HCT116 (cell line): ENCODE measurements at regions not wholly inside any gene's neighbourhood (a gene's known extent, or its start where the extent isn't known, plus 50 kb on each side); places are given as distances from the start of the nearest gene placed in this dataset.

Source experiments
- ATAC-seq: fragments of 200-7000 bp; cut with Tn5 transposase; 2 replicates; pipeline ENCODE4 v1.9.1; 2020; ENCODE audit warnings: mild to moderate bottlenecking, moderate library complexity
- BruUV-seq: library from RNA; stranded (reverse); fragments of 400-500 nt; replicated peaks from 2 replicates; lab custom pipeline; 2021; lab: Mats Ljungman, UMichigan
- CTCF ChIA-PET: fragments of 300-600 bp; sonication (Branson Sonifier 250); formaldehyde crosslinking; loops from one replicate; lab custom pipeline; 2021; ENCODE audit warnings: antibody characterized with exemption; lab: Charles Lee
- POLR2A ChIA-PET: fragments of 300-600, 350-600 bp; sonication (Branson Sonifier 250); formaldehyde crosslinking; loops from one replicate; lab custom pipeline; 2021; ENCODE audit warnings: antibody characterized with exemption; lab: Charles Lee
- RAD21 ChIA-PET, 2 experiments: fragments of 300-600 bp; sonication (Branson Sonifier 250); formaldehyde crosslinking; loops; one replicate each; lab custom pipeline; 2023; ENCODE audit warnings: low total read pairs in 2 of 2; ENCODE audit not compliant: uncharacterized antibody in 2 of 2, unreplicated experiment in 2 of 2, low non-redundant PET in 1 of 2; lab: Charles Lee
- DNase-seq: peaks from one replicate; pipeline ENCODE4 v3.0.0-alpha.2; 2010; ENCODE audit warnings: low read depth, low spot score
- H2AFZ ChIP-seq: fragments of 200-600 bp; shearing (Covaris generic), sonication (generic); 2 replicates; pipeline ENCODE4 v1.6.1; 2017; ENCODE audit warnings: low read depth, mixed run types, mixed read lengths, antibody characterized with exemption, low read length; ENCODE audit not compliant: poor library complexity, severe bottlenecking
- H3K27ac ChIP-seq: 2 replicates; pipeline ENCODE4 v1.5.1; 2012; ENCODE audit warnings: low read depth, low read length
- H3K27me3 ChIP-seq: fragments of 200-600 bp; sonication (generic); 2 replicates; pipeline ENCODE4 v1.6.1; 2016; ENCODE audit warnings: mixed run types, low read length, mixed read lengths; ENCODE audit not compliant: insufficient read depth
- H3K36me3 ChIP-seq, 2 experiments: fragments of 200-500 bp in 1 of 2; fragments of 200-600 bp in 1 of 2; sonication (Bioruptor generic) in 1 of 2; sonication (generic) in 1 of 2; 2 replicates each; pipeline versions ENCODE4 v1.5.1 to v1.6.1; 2014 to 2016; ENCODE audit warnings: low read length in 2 of 2, inconsistent platforms in 1 of 2, mixed read lengths in 1 of 2, mixed run types in 1 of 2; ENCODE audit not compliant: insufficient read depth in 2 of 2, control insufficient read depth in 1 of 2
- H3K4me1 ChIP-seq, 2 experiments: fragments of 200-600 bp in 1 of 2; sonication (generic) in 1 of 2; 2 replicates each; pipeline versions ENCODE4 v1.5.1 to v1.6.1; 2012 to 2017; ENCODE audit warnings: low read length in 2 of 2, inconsistent platforms in 1 of 2, mild to moderate bottlenecking in 1 of 2, mixed read lengths in 1 of 2, mixed run types in 1 of 2, moderate library complexity in 1 of 2; ENCODE audit not compliant: insufficient read depth in 2 of 2, control insufficient read depth in 1 of 2
- H3K4me2 ChIP-seq: fragments of 200-600 bp; sonication (generic); 2 replicates; pipeline ENCODE4 v1.6.1; 2017; ENCODE audit warnings: mixed run types, low read length, mixed read lengths
- H3K4me3 ChIP-seq, 2 experiments: fragments of 200-600 bp in 1 of 2; sonication (generic) in 1 of 2; replicated peaks in 1 of 2; 2 replicates each; pipeline ENCODE4 v1.5.1; 2011 to 2016; ENCODE audit warnings: low read length in 2 of 2, control low read depth in 1 of 2, low read depth in 1 of 2, mild to moderate bottlenecking in 1 of 2, mixed read lengths in 1 of 2, mixed run types in 1 of 2
- H3K79me2 ChIP-seq: fragments of 200-600 bp; sonication (generic); 2 replicates; pipeline ENCODE4 v1.6.1; 2017; ENCODE audit warnings: mild to moderate bottlenecking, mixed run types, low read length, moderate library complexity, mixed read lengths; ENCODE audit not compliant: insufficient read depth
- H3K9ac ChIP-seq: fragments of 200-600 bp; sonication (generic); 2 replicates; pipeline ENCODE4 v1.6.1; 2016; ENCODE audit warnings: low read length, mixed read lengths
- H3K9me2 ChIP-seq: fragments of 200-600 bp; sonication (generic), shearing (Covaris generic); 2 replicates; pipeline ENCODE4 v1.6.1; 2017; ENCODE audit warnings: mixed run types, mild to moderate bottlenecking, moderate library complexity; ENCODE audit not compliant: insufficient read depth
- H3K9me3 ChIP-seq, 2 experiments: fragments of 200-500 bp in 1 of 2; fragments of 200-600 bp in 1 of 2; sonication (Bioruptor generic) in 1 of 2; sonication (generic) in 1 of 2; 2 replicates each; pipeline ENCODE4 v1.6.1; 2014 to 2017; ENCODE audit warnings: low read length in 2 of 2, mixed read lengths in 2 of 2, inconsistent platforms in 1 of 2, low read depth in 1 of 2, mild to moderate bottlenecking in 1 of 2, mixed run types in 1 of 2, moderate library complexity in 1 of 2; ENCODE audit not compliant: control insufficient read depth in 1 of 2, insufficient read depth in 1 of 2
- H4K20me1 ChIP-seq: fragments of 200-600 bp; sonication (generic), shearing (Covaris generic); 2 replicates; pipeline ENCODE4 v1.6.1; 2017; ENCODE audit warnings: mixed run types, mild to moderate bottlenecking, moderate library complexity; ENCODE audit not compliant: insufficient read depth
- ATF3 ChIP-seq: IDR thresholded peaks from 2 replicates; pipeline ENCODE4 v1.6.1; 2012
- CTCF ChIP-seq, 3 experiments: fragments of 200-600 bp in 1 of 3; sonication (generic) in 1 of 3; IDR thresholded peaks in 2 of 3; conservative IDR thresholded peaks in 1 of 3; 2 replicates each; pipeline ENCODE4 v1.5.1; 2012 to 2017; ENCODE audit warnings: low read depth in 2 of 3, low read length in 2 of 3, antibody characterized with exemption in 1 of 3, borderline replicate concordance in 1 of 3, control low read depth in 1 of 3, mild to moderate bottlenecking in 1 of 3, mixed read lengths in 1 of 3, mixed run types in 1 of 3, moderate library complexity in 1 of 3; ENCODE audit not compliant: insufficient read depth in 1 of 3
- EGR1 ChIP-seq: IDR thresholded peaks from 2 replicates; pipeline ENCODE4 v1.6.1; 2012; ENCODE audit warnings: low read depth
- EZH2 ChIP-seq: fragments of 200-600 bp; sonication (generic); IDR thresholded peaks from 2 replicates; pipeline ENCODE4 v1.6.1; 2017; ENCODE audit warnings: antibody characterized with exemption, mixed run types
- EZH2phosphoT487 ChIP-seq: fragments of 200-600 bp; IDR thresholded peaks from 2 replicates; pipeline ENCODE4 v1.6.1; 2018; ENCODE audit warnings: antibody characterized with exemption, borderline replicate concordance
- FOSL1 ChIP-seq: IDR thresholded peaks from 2 replicates; pipeline ENCODE4 v1.6.1; 2012; ENCODE audit warnings: low read depth
- JUND ChIP-seq: IDR thresholded peaks from 2 replicates; pipeline ENCODE4 v1.6.1; 2012
- MAX ChIP-seq: IDR thresholded peaks from 2 replicates; pipeline ENCODE4 v1.6.1; 2012
- POLR2A ChIP-seq: IDR thresholded peaks from 2 replicates; pipeline ENCODE4 v1.7.0; 2011; ENCODE audit warnings: borderline replicate concordance; ENCODE audit not compliant: insufficient read depth, insufficient read length; ENCODE audit errors: extremely low read depth
- POLR2AphosphoS5 ChIP-seq: IDR thresholded peaks from 2 replicates; pipeline ENCODE4 v1.6.1; 2011; ENCODE audit warnings: mild to moderate bottlenecking, low read depth, low read length, moderate library complexity
- REST ChIP-seq: IDR thresholded peaks from 2 replicates; pipeline ENCODE4 v1.6.1; 2012; ENCODE audit warnings: low read depth
- SIN3A ChIP-seq: IDR thresholded peaks from 2 replicates; pipeline ENCODE4 v1.6.1; 2012; ENCODE audit warnings: low read depth
- SP1 ChIP-seq: IDR thresholded peaks from 2 replicates; pipeline ENCODE4 v1.6.1; 2012; ENCODE audit warnings: low read depth
- TCF7L2 ChIP-seq: IDR thresholded peaks from 2 replicates; pipeline ENCODE4 v1.7.0; 2011; ENCODE audit warnings: borderline replicate concordance, inconsistent platforms; ENCODE audit not compliant: insufficient read depth, insufficient read length; ENCODE audit errors: extremely low read depth
- ZNF274 ChIP-seq: fragments of 200-500 bp; sonication (Bioruptor generic); IDR thresholded peaks from 2 replicates; pipeline ENCODE4 v1.6.1; 2014; ENCODE audit warnings: mild to moderate bottlenecking, low read depth, low read length, inconsistent platforms
- intact Hi-C: fragments of 100-400 bp; cut with micrococcal nuclease; formaldehyde crosslinking; loops from 2 replicates; pipeline ENCODE4 v1.10.0; 2022

- H4K20me1 ChIP-seq, result no peaks in the 10 kb centered on the region
- H3K79me2 ChIP-seq, result no peaks in the 10 kb centered on the region
- no peaks in the 10 kb centered on the region for H3K27me3 ChIP-seq
- H3K4me3 ChIP-seq, result no peak overlapping the region
- no peak overlapping the region for H3K27ac ChIP-seq
- no peaks in the 10 kb centered on the region for H3K36me3 ChIP-seq
- no peak for TF ChIP-seq MAX
- no peak for TF ChIP-seq FOSL1
- TF ChIP-seq SIN3A, result no peak
- BruUV-seq, result no TSS peak
- ATAC-seq, result no peak
- no peaks in the 10 kb centered on the region for H3K9me3 ChIP-seq
- no peak overlapping the region for H2AFZ ChIP-seq
- intact Hi-C loops, result no loop called here
- RAD21 ChIA-PET, result no interaction called here
- H3K4me2 ChIP-seq, result no peak overlapping the region
- H3K9me2 ChIP-seq, result no peaks in the 10 kb centered on the region
- CTCF ChIA-PET, result no interaction called here
- no peak for DNase-seq
- POLR2A ChIA-PET, result no interaction called here
- H3K4me1 ChIP-seq, result no peaks in the 10 kb centered on the region
- no peak overlapping the region for H3K9ac ChIP-seq
These were observed 1323.1 kb upstream of the CITED2 start for GRCh38 chr6:140697585-140697984.

GRCh38 chr6:140684776-140685550 is 1310.5 kb upstream of the CITED2 start:
- Histone ChIP-seq H3K9ac (no peak overlapping the region), H3K36me3 (no peaks in the 10 kb centered on the region), H3K27ac (no peak overlapping the region), H3K4me2 (no peak overlapping the region), H3K4me3 (no peak overlapping the region), H3K9me2 (peaks cover 3% of the 10 kb centered on the region; the same call in 1 of the 2 replicates), H3K27me3 (no peaks in the 10 kb centered on the region), H2AFZ (peak overlapping the region; percentile 3), H3K9me3 (no peaks in the 10 kb centered on the region), H3K79me2 (no peaks in the 10 kb centered on the region), H4K20me1 (no peaks in the 10 kb centered on the region), H3K4me1 (no peaks in the 10 kb centered on the region)
- DNase-seq (no peak), ATAC-seq (no peak)
- ChIA-PET RAD21 (no interaction called here), POLR2A (no interaction called here), CTCF (no interaction called here)
- BruUV-seq, result no TSS peak
- intact Hi-C loops, result no loop called here
- TF ChIP-seq CTCF (IDR thresholded peaks at IDR 0.05 in 2 of 3, conservative IDR thresholded peaks at IDR 0.05 in 1 of 3; ENCODE audit: borderline replicate concordance in 1 of 3, insufficient read depth in 1 of 3, low read depth in 2 of 3, low read length in 2 of 3), result no peak
- TF ChIP-seq ZNF274, result no peak
- no peak for TF ChIP-seq REST
- TF ChIP-seq TCF7L2, result no peak
- TF ChIP-seq EGR1, result no peak
- no peak for TF ChIP-seq EZH2
- TF ChIP-seq JUND, result no peak
- TF ChIP-seq POLR2AphosphoS5, result no peak
- TF ChIP-seq POLR2A, result no peak
- TF ChIP-seq SP1, result no peak
- TF ChIP-seq ATF3, result no peak
- TF ChIP-seq EZH2phosphoT487, result no peak
- TF ChIP-seq FOSL1, result no peak
